ENCODE measurements at regions not wholly inside any gene's neighbourhood (a gene's known extent, or its start where the extent isn't known, plus 50 kb on each side); places are given as distances from the start of the nearest gene placed in this dataset.
"Not testable (repeated sequence)": the region's sequence is repeated elsewhere in the genome, so short reads cannot be mapped to it uniquely, and the experiment has no call there.

DNA sequence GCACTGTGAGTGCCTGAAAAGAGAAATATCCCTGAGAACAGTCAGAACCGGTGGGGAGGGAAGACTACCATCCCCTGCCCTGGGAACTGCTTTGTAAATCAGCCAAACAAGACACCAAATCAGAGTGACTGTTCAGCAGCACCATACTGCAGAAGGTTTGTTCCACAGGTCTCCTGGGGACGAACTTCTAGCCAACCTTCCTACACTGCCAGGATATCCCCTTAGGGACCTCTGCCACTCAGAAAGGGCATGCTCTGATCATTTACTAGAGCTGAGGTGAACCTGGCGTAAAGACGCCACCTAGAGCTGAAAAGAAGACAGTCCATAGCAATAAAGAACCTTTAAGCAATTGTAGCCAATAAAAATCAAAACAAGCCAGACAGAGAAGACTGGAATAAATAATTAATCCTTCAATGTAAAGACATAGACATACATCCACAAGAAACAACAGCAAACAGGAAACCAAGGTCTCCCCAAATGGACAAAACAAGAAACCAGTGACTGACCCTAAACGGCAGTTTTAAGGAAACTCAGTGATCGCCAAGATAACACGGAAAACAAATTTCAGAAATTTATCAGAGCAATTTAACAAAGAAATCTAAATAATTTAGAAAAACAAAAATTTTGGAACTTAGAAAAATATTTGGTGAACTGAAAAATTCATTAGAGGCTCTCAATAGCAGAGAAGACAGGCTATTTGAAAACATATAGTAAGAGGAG lies 228.1 kb upstream of the AMIGO2 start:
- Histone ChIP-seq H3K27me3 (replicated peaks in 1 of 2; ENCODE audit: control insufficient read depth in 2 of 2, extremely low read depth in 1 of 2, insufficient read depth in 2 of 2, low read length in 1 of 2) (no peaks in the 10 kb centered on the region), H3K27ac (ENCODE audit: low read length) (peak overlapping the region; percentile 40), H3K4me1 (ENCODE audit: control insufficient read depth in 1 of 2, extremely low read depth in 1 of 2, insufficient read depth in 2 of 2, low read length in 2 of 2) (peaks cover 0 to 14% of the 10 kb centered on the region in 2 experiments), H3K4me3 (ENCODE audit: control insufficient read depth in 1 of 2, extremely low read depth in 1 of 2, low read length in 1 of 2) (peak overlapping the region; percentile 54 to 62), H3K9me3 (no peaks in the 10 kb centered on the region), H3K36me3 (ENCODE audit: control insufficient read depth in 2 of 2, extremely low read depth in 1 of 2, insufficient read depth in 1 of 2, low read length in 1 of 2) (no peaks in the 10 kb centered on the region)
- ChIA-PET POLR2A (interaction anchor here (0.6 kb wide), 2 partner anchors 12 to 57 kb away, joined by 3 to 7 read pairs; no protein-coding TSS in a partner anchor), CTCF (interaction anchor here (0.6 to 2.8 kb wide), 11 partner anchors 31 to 275 kb away, joined by 3 to 34 read pairs (median 4); partner anchors contain the start of gene PCED1B (in 1 of the 2))
- Mint-ChIP-seq H3K4me1 (peaks cover 33 to 41% (median 40%) of the 10 kb centered on the region in 3 donors), H3K9me3 (peaks cover 2 to 23% (median 4%) of the 10 kb centered on the region in 3 donors), H3K36me3 (peaks cover 4% of the 10 kb centered on the region), H3K27ac (peak overlapping the region; percentile 96), H3K27me3 (no peaks in the 10 kb centered on the region), H3K4me3 (peak overlapping the region; percentile 87 to 92 (median 88))
- peak; percentile 89 to 96 (median 90) for ATAC-seq (replicated peaks in 1 of 4)
- peak; percentile 23 to 79 (median 45) for DNase-seq
- no CpG with 5 or more reads among the region's 7 CpGs for WGBS (ENCODE audit: insufficient coverage)

DNA sequence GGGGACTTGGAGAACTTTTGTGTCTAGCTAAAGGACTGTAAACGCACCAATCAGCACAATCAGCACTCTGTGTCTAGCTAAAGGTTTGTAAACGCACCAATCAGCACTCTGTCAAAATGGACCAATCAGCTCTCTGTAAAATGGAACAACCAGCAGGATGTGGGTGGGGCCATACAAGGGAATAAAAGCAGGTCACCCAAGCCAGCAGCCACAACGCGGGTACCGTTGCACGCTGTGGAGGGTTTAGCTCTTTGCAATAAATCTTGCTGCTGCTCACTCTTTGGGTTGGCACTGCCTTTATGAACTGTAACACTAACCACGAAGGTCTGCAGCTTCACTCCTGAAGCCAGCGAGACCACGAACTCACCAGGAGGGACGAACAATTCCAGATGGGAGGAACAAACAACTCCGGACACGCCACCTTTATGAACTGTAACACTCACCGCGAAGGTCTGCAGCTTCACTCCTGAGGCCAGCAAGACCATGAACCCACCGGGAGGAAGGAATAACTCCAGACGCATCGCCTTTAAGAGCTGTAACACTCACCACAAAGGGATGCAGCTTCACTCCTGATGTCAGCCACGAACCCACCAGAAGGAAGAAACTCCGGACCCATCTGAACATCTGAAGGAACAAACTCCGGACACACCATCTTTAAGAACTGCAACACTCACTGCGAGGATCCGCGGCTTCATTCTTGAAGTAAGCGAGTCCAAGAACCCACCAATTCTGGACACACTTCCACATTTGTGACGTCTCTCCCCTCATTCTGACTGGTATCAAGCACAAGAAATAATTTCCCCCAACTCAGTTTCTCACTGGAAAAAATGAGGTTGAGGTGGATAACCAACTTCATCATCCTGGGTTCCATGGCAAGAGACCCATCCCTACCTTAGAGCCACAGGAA lies 227.3 kb upstream of the AMIGO2 start:
- H3K27ac ChIP-seq (ENCODE audit: low read length): peak overlapping the region; percentile 40
- CTCF ChIA-PET: interaction anchor here (0.5 to 2.8 kb wide), 19 partner anchors 19 to 921 kb away, joined by 3 to 34 read pairs (median 4); partner anchors contain the start of gene PCED1B (in 1 of the 2)
- peaks cover 2 to 23% (median 4%) of the 10 kb centered on the region in 3 donors for H3K9me3 Mint-ChIP-seq

DNA sequence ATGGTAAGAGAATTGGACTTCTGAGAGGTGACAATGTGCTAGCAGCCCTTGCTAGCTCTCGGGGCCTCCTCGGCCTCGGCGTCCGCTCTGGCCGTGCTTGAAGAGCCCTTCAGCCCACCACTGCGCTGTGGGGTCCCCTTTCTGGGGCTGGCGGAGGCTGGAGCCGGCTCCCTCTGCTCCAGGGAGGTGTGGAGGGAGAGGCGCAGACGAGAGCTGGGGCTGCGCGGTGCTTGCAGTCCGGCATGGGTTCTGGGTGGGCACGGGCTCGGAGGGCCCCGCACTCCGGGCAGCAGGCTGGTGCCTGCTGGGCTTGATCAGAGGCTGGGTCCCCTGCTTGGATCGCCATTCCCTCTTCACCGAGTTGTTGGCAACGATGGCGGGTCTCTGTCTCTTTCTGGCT lies 226.4 kb upstream of the AMIGO2 start:
- Mint-ChIP-seq H3K27ac (peak overlapping the region in 1 of 2 donors; percentile 96), H3K9me3 (peaks cover 0 to 23% (median 2%) of the 10 kb centered on the region in 3 donors), H3K4me1 (peaks cover 40 to 53% (median 52%) of the 10 kb centered on the region in 3 donors), H3K4me3 (peak overlapping the region in 1 of 3 donors; percentile 92), H3K36me3 (peaks cover 4% of the 10 kb centered on the region), H3K27me3 (no peaks in the 10 kb centered on the region)
- Histone ChIP-seq H3K27me3 (replicated peaks in 1 of 2; ENCODE audit: control insufficient read depth in 2 of 2, extremely low read depth in 1 of 2, insufficient read depth in 2 of 2, low read length in 1 of 2) (no peaks in the 10 kb centered on the region), H3K4me1 (ENCODE audit: control insufficient read depth in 1 of 2, extremely low read depth in 1 of 2, insufficient read depth in 2 of 2, low read length in 2 of 2) (peaks cover 0 to 14% of the 10 kb centered on the region in 2 experiments), H3K27ac (ENCODE audit: low read length) (no peak overlapping the region), H3K36me3 (ENCODE audit: control insufficient read depth in 2 of 2, extremely low read depth in 1 of 2, insufficient read depth in 1 of 2, low read length in 1 of 2) (no peaks in the 10 kb centered on the region), H3K4me3 (ENCODE audit: control insufficient read depth in 1 of 2, extremely low read depth in 1 of 2, low read length in 1 of 2) (no peak overlapping the region), H3K9me3 (no peaks in the 10 kb centered on the region)
- CTCF ChIA-PET: interaction anchor here (0.5 to 2.8 kb wide), 12 partner anchors 13 to 274 kb away, joined by 3 to 34 read pairs (median 4); no protein-coding TSS in a partner anchor
- DNase-seq (no peak), ATAC-seq (replicated peaks in 1 of 4) (no peak)
- WGBS (ENCODE audit: insufficient coverage): 94% methylated on average over 20 of the region's 22 CpGs
- POLR2A ChIA-PET: interaction anchor here (0.6 to 0.9 kb wide), 6 partner anchors 52 to 254 kb away, joined by 3 to 6 read pairs (median 4); no protein-coding TSS in a partner anchor

More for the DNA sequence above, 227.3 kb upstream of the AMIGO2 start:
- Histone ChIP-seq H3K4me3 (ENCODE audit: control insufficient read depth in 1 of 2, extremely low read depth in 1 of 2, low read length in 1 of 2) (peak overlapping the region; percentile 54 to 62), H3K4me1 (ENCODE audit: control insufficient read depth in 1 of 2, extremely low read depth in 1 of 2, insufficient read depth in 2 of 2, low read length in 2 of 2) (peaks cover 0 to 14% of the 10 kb centered on the region in 2 experiments)
- not testable (repeated sequence) for H3K9me3 ChIP-seq; H3K27me3 Mint-ChIP-seq; H3K36me3 ChIP-seq (ENCODE audit: control insufficient read depth in 2 of 2, extremely low read depth in 1 of 2, insufficient read depth in 1 of 2, low read length in 1 of 2); H3K27me3 ChIP-seq (replicated peaks in 1 of 2; ENCODE audit: control insufficient read depth in 2 of 2, extremely low read depth in 1 of 2, insufficient read depth in 2 of 2, low read length in 1 of 2); H3K36me3 Mint-ChIP-seq
- H3K27ac Mint-ChIP-seq: peak overlapping the region; percentile 96
- WGBS (ENCODE audit: insufficient coverage): 34% methylated on average over 13 of the region's 25 CpGs
- DNase-seq: peak; percentile 17 to 71 (median 49)
- peak overlapping the region; percentile 87 to 92 (median 88) for H3K4me3 Mint-ChIP-seq
- POLR2A ChIA-PET: interaction anchor here (0.6 to 0.9 kb wide), 7 partner anchors 12 to 253 kb away, joined by 3 to 6 read pairs (median 4); no protein-coding TSS in a partner anchor
- peaks cover 34 to 46% (median 44%) of the 10 kb centered on the region in 3 donors for H3K4me1 Mint-ChIP-seq
- peak; percentile 44 to 68 (median 58) for ATAC-seq (replicated peaks in 1 of 4)

DNA sequence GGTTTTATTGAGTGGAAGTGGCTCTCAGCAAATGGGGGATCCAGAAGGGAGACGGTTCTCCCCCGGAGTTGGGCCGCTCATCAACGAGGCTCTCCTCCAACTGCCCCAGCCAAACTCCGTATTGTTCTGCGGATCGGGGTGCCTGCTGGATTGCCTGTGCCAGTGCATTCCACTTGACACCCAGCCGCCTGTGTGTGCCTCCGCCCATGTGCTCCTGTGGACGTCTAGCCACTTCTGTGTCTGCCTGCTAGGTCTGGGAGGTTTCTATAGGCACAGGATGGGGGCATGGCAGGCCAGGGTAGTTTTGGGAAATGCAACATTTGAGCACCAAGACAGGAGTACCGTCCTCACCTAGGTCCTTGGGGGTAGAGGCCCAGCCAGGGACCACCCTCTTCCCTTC lies 225.7 kb upstream of the AMIGO2 start:
- no peaks in the 10 kb centered on the region for H3K27me3 ChIP-seq (replicated peaks in 1 of 2; ENCODE audit: control insufficient read depth in 2 of 2, extremely low read depth in 1 of 2, insufficient read depth in 2 of 2, low read length in 1 of 2)
- peaks cover 4% of the 10 kb centered on the region for H3K36me3 Mint-ChIP-seq
- ChIA-PET POLR2A (no interaction called here), CTCF (interaction anchor here (0.6 to 2.8 kb wide), 3 partner anchors 14 to 273 kb away, joined by 3 to 12 read pairs (median 3); no protein-coding TSS in a partner anchor)
- H3K9me3 ChIP-seq: no peaks in the 10 kb centered on the region
- H3K4me3 Mint-ChIP-seq: peak overlapping the region in 1 of 3 donors; percentile 8
- 97% methylated on average over 10 of the region's 11 CpGs for WGBS (ENCODE audit: insufficient coverage)
- H3K27ac Mint-ChIP-seq: peak overlapping the region; percentile 20 to 72
- H3K27me3 Mint-ChIP-seq: no peaks in the 10 kb centered on the region
- peaks cover 0 to 23% (median 2%) of the 10 kb centered on the region in 3 donors for H3K9me3 Mint-ChIP-seq
- H3K27ac ChIP-seq (ENCODE audit: low read length): no peak overlapping the region
- peaks cover 40 to 53% (median 52%) of the 10 kb centered on the region in 3 donors for H3K4me1 Mint-ChIP-seq
- ATAC-seq (replicated peaks in 1 of 4): no peak
- DNase-seq: no peak
- H3K4me1 ChIP-seq (ENCODE audit: control insufficient read depth in 1 of 2, extremely low read depth in 1 of 2, insufficient read depth in 2 of 2, low read length in 2 of 2): peaks cover 0 to 14% of the 10 kb centered on the region in 2 experiments
- H3K36me3 ChIP-seq (ENCODE audit: control insufficient read depth in 2 of 2, extremely low read depth in 1 of 2, insufficient read depth in 1 of 2, low read length in 1 of 2): no peaks in the 10 kb centered on the region
- no peak overlapping the region for H3K4me3 ChIP-seq (ENCODE audit: control insufficient read depth in 1 of 2, extremely low read depth in 1 of 2, low read length in 1 of 2)

DNA sequence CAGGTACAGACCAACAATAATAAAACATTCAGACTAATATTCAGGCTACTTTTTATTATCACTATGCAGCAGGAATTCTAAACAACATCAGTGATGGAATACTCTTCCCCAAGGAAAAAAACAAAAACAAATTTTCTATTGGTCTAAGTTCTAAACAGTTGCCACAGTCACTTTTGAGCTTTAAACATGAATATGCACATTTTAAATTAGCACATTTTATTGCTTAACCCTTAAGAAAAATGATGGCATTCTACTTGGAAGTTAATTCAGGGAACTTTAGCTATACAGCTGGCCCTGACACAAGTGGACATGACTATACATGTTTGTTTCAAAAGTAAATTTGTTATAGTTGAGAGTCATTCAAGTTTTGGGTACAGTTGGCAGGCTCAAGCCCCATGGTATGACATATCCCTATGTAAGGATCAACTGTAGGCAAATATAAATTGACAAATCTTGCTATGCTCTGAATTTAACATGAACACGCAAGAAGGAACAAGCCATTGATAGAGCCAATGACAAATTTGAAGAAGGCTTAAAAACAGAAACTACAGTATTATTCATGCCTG lies 224.3 kb upstream of the AMIGO2 start:
- peak overlapping the region; percentile 67 to 85 for H3K27ac Mint-ChIP-seq
- H3K36me3 ChIP-seq (ENCODE audit: control insufficient read depth in 2 of 2, extremely low read depth in 1 of 2, insufficient read depth in 1 of 2, low read length in 1 of 2): peaks cover 0 to 2% of the 10 kb centered on the region in 2 donors
- no peak overlapping the region for H3K4me3 ChIP-seq (ENCODE audit: control insufficient read depth in 1 of 2, extremely low read depth in 1 of 2, low read length in 1 of 2)
- peaks cover 8 to 22% of the 10 kb centered on the region in 2 experiments for H3K4me1 ChIP-seq (ENCODE audit: control insufficient read depth in 1 of 2, extremely low read depth in 1 of 2, insufficient read depth in 2 of 2, low read length in 2 of 2)
- peaks cover 0 to 22% (median 1%) of the 10 kb centered on the region in 3 donors for H3K9me3 Mint-ChIP-seq
- peaks cover 49 to 61% (median 58%) of the 10 kb centered on the region in 3 donors for H3K4me1 Mint-ChIP-seq
- no peak for ATAC-seq (replicated peaks in 1 of 4)
- peaks cover under 1% of the 10 kb centered on the region for H3K9me3 ChIP-seq
- no CpG with 5 or more reads among the region's 1 CpG for WGBS (ENCODE audit: insufficient coverage)
- POLR2A ChIA-PET: interaction anchor here in 1 of 2 donors (0.7 kb wide), 1 partner anchor 821 kb away, joined by 3 read pairs; no protein-coding TSS in a partner anchor
- peaks cover 4% of the 10 kb centered on the region for H3K36me3 Mint-ChIP-seq
- no peaks in the 10 kb centered on the region for H3K27me3 ChIP-seq (replicated peaks in 1 of 2; ENCODE audit: control insufficient read depth in 2 of 2, extremely low read depth in 1 of 2, insufficient read depth in 2 of 2, low read length in 1 of 2)
- CTCF ChIA-PET: interaction anchor here (0.6 to 1.3 kb wide), 2 partner anchors 12 to 1252 kb away, joined by 3 read pairs; no protein-coding TSS in a partner anchor
- H3K4me3 Mint-ChIP-seq: no peak overlapping the region
- no peak overlapping the region for H3K27ac ChIP-seq (ENCODE audit: low read length)
- no peak for DNase-seq
- no peaks in the 10 kb centered on the region for H3K27me3 Mint-ChIP-seq

Measured in T-cell (primary cell).